ENCODE measurements at regions not wholly inside any gene's neighbourhood (a gene's known extent, or its start where the extent isn't known, plus 50 kb on each side); places are given as distances from the start of the nearest gene placed in this dataset.

- TF ChIP-seq CTCF (conservative IDR thresholded peaks at IDR 0.05) = peak; percentile 69
- no peak for TF ChIP-seq ZFX (IDR thresholded peaks at IDR 0.05)
- H3K27ac ChIP-seq = no peak overlapping the region
These were observed 50.0 kb upstream of the SHH start for GRCh38 chr7:155862123-155862892.

All from C4-2B (cell line).